ENCODE measurements at regions not wholly inside any gene's neighbourhood (a gene's known extent, or its start where the extent isn't known, plus 50 kb on each side); places are given as distances from the start of the nearest gene placed in this dataset.

DNA sequence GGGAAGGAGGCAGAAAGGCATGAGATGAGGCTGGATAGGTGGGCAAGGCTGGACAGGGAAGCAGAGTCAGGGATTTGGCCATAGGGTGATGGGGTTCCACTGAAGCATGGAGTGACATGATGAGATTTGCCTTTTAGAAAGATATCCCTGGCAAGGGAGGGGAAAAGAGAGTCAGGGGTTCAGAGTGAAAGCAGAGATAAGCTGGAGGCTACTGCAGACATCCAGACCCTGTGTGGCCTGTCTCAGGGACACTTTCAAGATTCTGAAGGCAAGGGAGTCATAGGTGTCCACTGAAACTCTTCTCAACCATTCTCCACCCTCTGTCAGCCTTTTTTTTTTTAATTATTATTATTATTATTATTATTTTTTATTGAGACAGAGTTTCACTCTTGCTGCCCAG is 94.0 kb upstream of the SPATA12 start:
- TF ChIP-seq POLR2AphosphoS5 (IDR thresholded peaks at IDR 0.05), result no peak
- TF ChIP-seq, protein P1, sequence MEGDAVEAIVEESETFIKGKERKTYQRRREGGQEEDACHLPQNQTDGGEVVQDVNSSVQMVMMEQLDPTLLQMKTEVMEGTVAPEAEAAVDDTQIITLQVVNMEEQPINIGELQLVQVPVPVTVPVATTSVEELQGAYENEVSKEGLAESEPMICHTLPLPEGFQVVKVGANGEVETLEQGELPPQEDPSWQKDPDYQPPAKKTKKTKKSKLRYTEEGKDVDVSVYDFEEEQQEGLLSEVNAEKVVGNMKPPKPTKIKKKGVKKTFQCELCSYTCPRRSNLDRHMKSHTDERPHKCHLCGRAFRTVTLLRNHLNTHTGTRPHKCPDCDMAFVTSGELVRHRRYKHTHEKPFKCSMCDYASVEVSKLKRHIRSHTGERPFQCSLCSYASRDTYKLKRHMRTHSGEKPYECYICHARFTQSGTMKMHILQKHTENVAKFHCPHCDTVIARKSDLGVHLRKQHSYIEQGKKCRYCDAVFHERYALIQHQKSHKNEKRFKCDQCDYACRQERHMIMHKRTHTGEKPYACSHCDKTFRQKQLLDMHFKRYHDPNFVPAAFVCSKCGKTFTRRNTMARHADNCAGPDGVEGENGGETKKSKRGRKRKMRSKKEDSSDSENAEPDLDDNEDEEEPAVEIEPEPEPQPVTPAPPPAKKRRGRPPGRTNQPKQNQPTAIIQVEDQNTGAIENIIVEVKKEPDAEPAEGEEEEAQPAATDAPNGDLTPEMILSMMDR (IDR thresholded peaks at IDR 0.05 in 8 of 11, conservative IDR thresholded peaks at IDR 0.05 in 3 of 11), result no peak

All from spleen (tissue), 7 donors.